Epithelial cell of esophagus (primary cell): ENCODE measurements at regions not wholly inside any gene's neighbourhood (a gene's known extent, or its start where the extent isn't known, plus 50 kb on each side); places are given as distances from the start of the nearest gene placed in this dataset.

Experiments
- DNase-seq: peaks from one replicate; pipeline ENCODE4 v3.0.0; 2010; ENCODE audit warnings: low read depth
- H3K4me3 ChIP-seq: 2 replicates; pipeline ENCODE4 v1.5.1; 2011; ENCODE audit warnings: mild to moderate bottlenecking, low read length, control low read depth
- CTCF ChIP-seq: IDR thresholded peaks from 2 replicates; pipeline ENCODE4 v1.5.1; 2011; ENCODE audit warnings: low read depth, mild to moderate bottlenecking, low read length, control low read depth, inconsistent platforms; ENCODE audit not compliant: insufficient read depth; ENCODE audit errors: missing control alignments

- no peak for DNase-seq
- no peak for TF ChIP-seq CTCF
- H3K4me3 ChIP-seq: no peak overlapping the region
Measured at GRCh38 chr4:31141095-31141831, 421.1 kb downstream of the PCDH7 start.

GRCh38 chr4:31141832-31142142 lies 421.6 kb downstream of the PCDH7 start:
- TF ChIP-seq CTCF: no peak
- DNase-seq: no peak

DNA sequence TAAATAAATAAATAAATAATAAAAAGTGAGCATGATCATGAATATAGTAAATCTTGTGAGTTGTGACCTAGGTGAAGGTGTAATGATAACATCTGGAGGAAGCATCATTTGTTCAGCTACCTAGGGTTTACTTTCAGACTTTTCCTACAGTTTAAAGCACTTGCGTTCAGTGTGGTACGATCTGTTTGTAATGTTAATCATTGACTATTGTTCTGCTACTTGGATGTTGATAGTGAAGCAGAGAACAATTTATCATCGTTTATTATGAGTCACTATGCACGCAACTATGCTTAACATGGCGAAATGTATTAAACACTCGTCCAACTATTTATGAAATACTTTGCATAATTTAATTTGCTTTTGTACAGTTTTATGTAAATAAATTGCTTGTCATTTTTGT lies 426.2 kb downstream of the PCDH7 start:
- no peak for TF ChIP-seq CTCF
- DNase-seq: peak; percentile 28
- no peak overlapping the region for H3K4me3 ChIP-seq

More at GRCh38 chr4:31141832-31142142, 421.6 kb downstream of the PCDH7 start:
- no peak overlapping the region for H3K4me3 ChIP-seq

GRCh38 chr4:31148990-31149389 lies 428.8 kb downstream of the PCDH7 start:
- no peak for TF ChIP-seq CTCF
- no peak for DNase-seq
- H3K4me3 ChIP-seq: no peak overlapping the region

DNA sequence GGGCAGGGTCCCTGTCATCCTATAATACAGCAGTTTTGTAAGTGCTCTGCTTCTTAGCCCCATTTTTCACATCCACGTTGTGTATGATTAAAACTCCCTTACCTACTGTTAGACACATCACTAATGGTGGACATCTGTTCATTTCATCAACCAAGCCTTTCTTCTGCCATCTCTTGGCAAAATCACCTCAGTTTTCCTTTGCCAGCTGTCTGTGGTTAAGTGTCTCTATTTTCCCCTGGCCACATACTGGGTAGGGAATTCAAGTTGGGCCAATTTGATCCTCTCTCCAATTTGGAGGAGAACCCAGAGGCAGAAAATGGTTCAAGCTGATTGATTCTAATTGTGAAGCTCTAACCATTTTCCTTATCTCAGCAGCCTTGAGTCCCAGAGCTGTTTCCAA lies 436.1 kb downstream of the PCDH7 start:
- DNase-seq: no peak
- TF ChIP-seq CTCF: no peak
- H3K4me3 ChIP-seq: no peak overlapping the region

DNA sequence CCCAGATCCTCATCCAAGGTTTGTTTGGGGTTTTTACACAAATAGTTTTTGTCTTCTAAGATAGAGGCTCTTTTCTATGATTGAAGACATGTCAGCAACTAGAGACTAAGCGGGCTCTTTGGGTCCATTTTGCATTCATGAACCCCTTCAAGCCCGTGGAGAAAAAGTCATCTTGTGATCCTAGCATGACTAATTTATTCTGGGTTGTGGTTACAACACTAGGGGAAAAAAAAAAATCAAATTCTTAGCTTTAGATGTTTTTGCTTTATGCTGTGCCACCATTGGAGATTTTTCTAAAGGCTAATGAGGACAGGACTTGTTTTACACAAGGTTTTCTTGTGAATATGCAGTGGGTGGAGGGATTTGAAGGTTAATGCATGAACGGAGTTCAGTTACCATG lies 440.0 kb downstream of the PCDH7 start:
- TF ChIP-seq CTCF: no peak
- no peak for DNase-seq
- H3K4me3 ChIP-seq: no peak overlapping the region

DNA sequence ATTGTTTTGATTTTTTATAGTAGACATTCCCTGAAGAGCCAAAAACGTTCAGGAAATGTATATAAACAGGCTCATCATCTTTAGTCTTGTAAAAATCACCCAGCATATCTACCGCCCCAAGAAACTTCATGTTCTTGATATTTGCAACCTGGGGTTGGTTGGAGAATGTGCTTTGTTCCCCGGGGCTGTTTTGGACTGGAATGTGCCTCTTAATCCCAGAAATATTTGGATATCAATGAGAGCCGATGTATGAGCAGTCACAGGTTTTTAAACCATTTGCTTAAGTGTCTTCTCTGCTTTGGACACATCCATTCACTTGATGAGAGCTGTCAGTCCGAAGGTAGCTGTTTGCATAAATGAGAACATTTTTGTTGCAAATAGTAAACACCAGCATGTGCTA lies 449.7 kb downstream of the PCDH7 start:
- H3K4me3 ChIP-seq: no peak overlapping the region
- peak; percentile 5 for DNase-seq
- TF ChIP-seq CTCF: no peak
